Suprapubic skin (tissue), 4 donors: ENCODE measurements at regions not wholly inside any gene's neighbourhood (a gene's known extent, or its start where the extent isn't known, plus 50 kb on each side); places are given as distances from the start of the nearest gene placed in this dataset.

ENCODE experiments used
- CTCF ChIP-seq, 2 donors: fragments of 200-600 bp in 1 of 2; fragments of 450-650 bp in 1 of 2; sonication (generic) in 1 of 2; IDR thresholded peaks; one replicate each; pipeline ENCODE4 v1.5.1; 2016 to 2019; ENCODE audit warnings: antibody characterized with exemption in 2 of 2, mild to moderate bottlenecking in 1 of 2, moderate library complexity in 1 of 2
- EP300 ChIP-seq: sonication (generic); formaldehyde crosslinking; IDR thresholded peaks from one replicate; pipeline ENCODE4 v1.6.1; 2017; ENCODE audit warnings: antibody characterized with exemption
- POLR2A ChIP-seq, 2 donors: fragments of 450-650 bp; IDR thresholded peaks; one replicate each; pipeline ENCODE4 v1.6.1; 2017; ENCODE audit warnings: antibody characterized with exemption in 2 of 2, mild to moderate bottlenecking in 2 of 2, moderate library complexity in 2 of 2
- POLR2AphosphoS5 ChIP-seq, 3 donors: sonication (generic); formaldehyde crosslinking; IDR thresholded peaks; one replicate each; pipeline ENCODE4 v1.6.1; 2017; ENCODE audit warnings: antibody characterized with exemption in 3 of 3

- TF ChIP-seq CTCF (IDR thresholded peaks at IDR 0.05) (no peak), EP300 (no peak), POLR2A (IDR thresholded peaks at IDR 0.05) (no peak), POLR2AphosphoS5 (IDR thresholded peaks at IDR 0.05) (no peak)
Measured at GRCh38 chr7:29647020-29647654, 83.5 kb downstream of the PRR15 start.
